Colonic mucosa (tissue), 4 donors: ENCODE measurements at regions not wholly inside any gene's neighbourhood (a gene's known extent, or its start where the extent isn't known, plus 50 kb on each side); places are given as distances from the start of the nearest gene placed in this dataset.

Experiments used
- DNase-seq: peaks from one replicate; pipeline ENCODE4 v3.0.0-alpha.2; 2020
- H3K27ac ChIP-seq: fragments of 200-600 bp; one replicate; pipeline ENCODE4 v1.8.0; 2021
- H3K27me3 ChIP-seq: fragments of 200-600 bp; one replicate; pipeline ENCODE4 v1.8.0; 2021
- H3K36me3 ChIP-seq: fragments of 200-600 bp; one replicate; pipeline ENCODE4 v1.8.0; 2021
- H3K4me1 ChIP-seq: fragments of 200-600 bp; one replicate; pipeline ENCODE4 v1.8.0; 2021; ENCODE audit warnings: mild to moderate bottlenecking
- H3K4me3 ChIP-seq: fragments of 200-600 bp; one replicate; pipeline ENCODE4 v1.8.0; 2021
- H3K9ac ChIP-seq, 2 donors: one replicate each; pipeline ENCODE4 v1.7.0; 2013; ENCODE audit warnings: control low read depth in 2 of 2, low read depth in 2 of 2, low read length in 2 of 2
- H3K9me3 ChIP-seq: fragments of 200-600 bp; one replicate; pipeline ENCODE4 v1.8.0; 2021
- CTCF ChIP-seq: fragments of 200-600 bp; IDR thresholded peaks from one replicate; pipeline ENCODE4 v1.8.0; 2022; ENCODE audit warnings: antibody characterized with exemption, mild to moderate bottlenecking
- intact Hi-C: fragments of 100-400 bp; cut with DNase I; formaldehyde crosslinking; loops from one replicate; pipeline ENCODE4 v1.14.1; 2022
- donor health status: healthy.
- donor health status: DM: no; HTN: no; CAD: no.
- donor health status: DM: no; HTN: no; CAD: no.

GRCh38 chr9:115616666-115617239 is 498.8 kb upstream of the TNC start:
- no peaks in the 10 kb centered on the region for H3K27me3 ChIP-seq
- no peak overlapping the region for H3K4me3 ChIP-seq
- H3K9ac ChIP-seq, result no peak overlapping the region
- intact Hi-C loops, result no loop called here
- H3K36me3 ChIP-seq, result no peaks in the 10 kb centered on the region
- TF ChIP-seq CTCF, result no peak
- no peaks in the 10 kb centered on the region for H3K4me1 ChIP-seq
- DNase-seq, result no peak
- no peaks in the 10 kb centered on the region for H3K9me3 ChIP-seq
- H3K27ac ChIP-seq, result no peak overlapping the region

- H3K9ac ChIP-seq, result no peak overlapping the region
- intact Hi-C loops, result no loop called here
- no peaks in the 10 kb centered on the region for H3K36me3 ChIP-seq
- H3K27me3 ChIP-seq, result no peaks in the 10 kb centered on the region
- H3K4me3 ChIP-seq, result no peak overlapping the region
- no peak for TF ChIP-seq CTCF
- H3K4me1 ChIP-seq, result no peaks in the 10 kb centered on the region
- no peaks in the 10 kb centered on the region for H3K9me3 ChIP-seq
- DNase-seq, result no peak
- no peak overlapping the region for H3K27ac ChIP-seq
Measured at GRCh38 chr9:115625251-115625650, 507.3 kb upstream of the TNC start.

GRCh38 chr9:115625954-115626353 is 508.0 kb upstream of the TNC start:
- DNase-seq, result no peak
- intact Hi-C loops, result no loop called here
- H3K27ac ChIP-seq, result no peak overlapping the region
- TF ChIP-seq CTCF, result no peak
- H3K9me3 ChIP-seq, result no peaks in the 10 kb centered on the region
- H3K4me3 ChIP-seq, result no peak overlapping the region
- H3K36me3 ChIP-seq, result no peaks in the 10 kb centered on the region
- no peaks in the 10 kb centered on the region for H3K27me3 ChIP-seq
- H3K9ac ChIP-seq, result no peak overlapping the region
- no peaks in the 10 kb centered on the region for H3K4me1 ChIP-seq

- no peak for TF ChIP-seq CTCF
- intact Hi-C loops, result no loop called here
- Histone ChIP-seq H3K4me3 (no peak overlapping the region), H3K9ac (no peak overlapping the region), H3K9me3 (no peaks in the 10 kb centered on the region), H3K27me3 (no peaks in the 10 kb centered on the region), H3K4me1 (no peaks in the 10 kb centered on the region), H3K27ac (no peak overlapping the region), H3K36me3 (no peaks in the 10 kb centered on the region)
- DNase-seq, result no peak
Measured at GRCh38 chr9:115627511-115627910, 509.6 kb upstream of the TNC start.

- no peak overlapping the region for H3K4me3 ChIP-seq
- no peaks in the 10 kb centered on the region for H3K9me3 ChIP-seq
- no peaks in the 10 kb centered on the region for H3K4me1 ChIP-seq
- no peaks in the 10 kb centered on the region for H3K27me3 ChIP-seq
- no peak for TF ChIP-seq CTCF
- no peak overlapping the region for H3K9ac ChIP-seq
- H3K36me3 ChIP-seq, result no peaks in the 10 kb centered on the region
- intact Hi-C loops, result no loop called here
- H3K27ac ChIP-seq, result no peak overlapping the region
- no peak for DNase-seq
Measured at GRCh38 chr9:115628426-115628825, 510.5 kb upstream of the TNC start.
